NT2/D1 (cell line): ENCODE measurements at regions not wholly inside any gene's neighbourhood (a gene's known extent, or its start where the extent isn't known, plus 50 kb on each side); places are given as distances from the start of the nearest gene placed in this dataset.

Experiments used
- DNase-seq: peaks from one replicate; pipeline ENCODE4 v3.0.0-alpha.2; 2011; ENCODE audit warnings: low read depth, low spot score
- H3K27me3 ChIP-seq: 2 replicates; pipeline ENCODE4 v1.6.0; 2011; ENCODE audit warnings: mild to moderate bottlenecking; ENCODE audit not compliant: insufficient read length, insufficient read depth
- H3K36me3 ChIP-seq: 2 replicates; pipeline ENCODE4 v1.6.1; 2011; ENCODE audit warnings: mild to moderate bottlenecking, low read length, mixed read lengths; ENCODE audit not compliant: insufficient read depth, insufficient read length
- H3K4me1 ChIP-seq: 2 replicates; pipeline ENCODE4 v1.5.1; 2011; ENCODE audit not compliant: insufficient read depth, insufficient read length
- H3K4me3 ChIP-seq: 2 replicates; pipeline ENCODE4 v1.5.1; 2011; ENCODE audit warnings: low read depth; ENCODE audit not compliant: insufficient read length
- H3K9ac ChIP-seq: 2 replicates; pipeline ENCODE4 v1.6.0; 2011; ENCODE audit warnings: low read depth; ENCODE audit not compliant: insufficient read length
- H3K9me3 ChIP-seq: 2 replicates; pipeline ENCODE4 v1.5.1; 2011; ENCODE audit warnings: mild to moderate bottlenecking, low read length; ENCODE audit not compliant: insufficient read depth
- SUZ12 ChIP-seq: IDR thresholded peaks from 2 replicates; pipeline ENCODE4 v1.6.1; 2011; ENCODE audit not compliant: insufficient read length, insufficient read depth; ENCODE audit errors: extremely low read depth
- YY1 ChIP-seq: IDR thresholded peaks from 2 replicates; pipeline ENCODE4 v1.6.1; 2011; ENCODE audit not compliant: insufficient read length, insufficient read depth
- ZNF274 ChIP-seq: IDR thresholded peaks from 2 replicates; pipeline ENCODE4 v1.6.1; 2011; ENCODE audit warnings: mild to moderate bottlenecking, low read depth, low read length

DNA sequence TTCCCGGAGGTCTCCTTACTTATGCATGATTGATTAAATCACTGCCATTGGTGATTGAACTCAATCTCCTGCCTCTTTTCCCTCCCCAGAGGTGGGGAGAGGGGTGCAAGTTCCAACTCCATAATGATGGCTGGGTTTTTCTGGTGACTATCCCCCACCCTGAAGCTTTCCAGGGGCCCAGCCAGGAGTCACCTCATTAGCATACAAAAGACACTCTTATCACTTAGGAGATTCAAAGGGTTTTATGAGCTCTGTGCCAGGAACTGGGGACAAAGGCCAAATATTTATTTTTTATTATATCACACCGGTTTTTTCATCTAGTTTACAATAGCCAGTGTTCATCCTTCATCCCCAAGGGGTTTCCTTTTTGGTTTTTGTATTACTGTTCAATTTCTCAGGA is 300.7 kb downstream of the ETNK1 start:
- H3K9me3 ChIP-seq = peaks cover 4% of the 10 kb centered on the region; the same call in 1 of the 2 replicates
- H3K27me3 ChIP-seq = no peaks in the 10 kb centered on the region
- no peak overlapping the region for H3K4me3 ChIP-seq
- no peaks in the 10 kb centered on the region for H3K36me3 ChIP-seq
- H3K4me1 ChIP-seq = no peaks in the 10 kb centered on the region
- TF ChIP-seq ZNF274 (no peak), SUZ12 (no peak), YY1 (no peak)
- DNase-seq = no peak
- H3K9ac ChIP-seq = no peak overlapping the region

- no peaks in the 10 kb centered on the region for H3K27me3 ChIP-seq
- H3K9me3 ChIP-seq = no peaks in the 10 kb centered on the region
- no peak overlapping the region for H3K4me3 ChIP-seq
- H3K36me3 ChIP-seq = no peaks in the 10 kb centered on the region
- no peaks in the 10 kb centered on the region for H3K4me1 ChIP-seq
- H3K9ac ChIP-seq = no peak overlapping the region
- TF ChIP-seq ZNF274 = no peak
- TF ChIP-seq SUZ12 = no peak
- no peak for TF ChIP-seq YY1
- no peak for DNase-seq
Measured at GRCh38 chr12:22932431-22932830, 307.5 kb downstream of the ETNK1 start.

- H3K9me3 ChIP-seq = no peaks in the 10 kb centered on the region
- no peaks in the 10 kb centered on the region for H3K36me3 ChIP-seq
- no peaks in the 10 kb centered on the region for H3K27me3 ChIP-seq
- DNase-seq = no peak
- H3K9ac ChIP-seq = no peak overlapping the region
- no peak overlapping the region for H3K4me3 ChIP-seq
- TF ChIP-seq YY1 (no peak), ZNF274 (no peak), SUZ12 (no peak)
- H3K4me1 ChIP-seq = no peaks in the 10 kb centered on the region
Measured at GRCh38 chr12:22935090-22935489, 310.1 kb downstream of the ETNK1 start.

DNA sequence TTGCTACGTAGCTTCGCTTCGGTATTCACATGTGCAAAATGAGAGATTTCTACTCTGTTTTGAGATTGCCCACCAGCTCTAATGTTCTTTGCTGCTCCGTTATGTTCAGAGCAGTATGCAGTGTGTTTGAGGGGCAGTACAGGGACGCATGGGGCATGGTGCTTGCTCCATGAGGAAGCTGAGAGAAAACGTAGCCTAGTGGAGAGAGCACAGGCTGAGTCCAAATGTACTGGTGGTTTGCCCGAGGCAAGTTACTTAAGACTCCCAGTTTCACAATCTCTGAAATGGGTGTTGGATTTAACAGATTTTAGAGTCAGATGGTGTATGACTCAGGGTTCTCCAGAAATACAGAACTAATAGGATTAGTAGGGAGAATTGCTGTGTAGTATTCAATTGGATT is 310.5 kb downstream of the ETNK1 start:
- Histone ChIP-seq H3K9me3 (no peaks in the 10 kb centered on the region), H3K9ac (no peak overlapping the region), H3K27me3 (no peaks in the 10 kb centered on the region), H3K36me3 (no peaks in the 10 kb centered on the region), H3K4me3 (no peak overlapping the region), H3K4me1 (no peaks in the 10 kb centered on the region)
- TF ChIP-seq ZNF274 = no peak
- TF ChIP-seq SUZ12 = no peak
- TF ChIP-seq YY1 = no peak
- no peak for DNase-seq

GRCh38 chr12:22938323-22938722 is 313.4 kb downstream of the ETNK1 start:
- Histone ChIP-seq H3K4me3 (no peak overlapping the region), H3K36me3 (no peaks in the 10 kb centered on the region), H3K4me1 (no peaks in the 10 kb centered on the region), H3K9me3 (peaks cover 22% of the 10 kb centered on the region), H3K9ac (no peak overlapping the region), H3K27me3 (no peaks in the 10 kb centered on the region)
- TF ChIP-seq ZNF274 (no peak), YY1 (no peak), SUZ12 (no peak)
- no peak for DNase-seq

DNA sequence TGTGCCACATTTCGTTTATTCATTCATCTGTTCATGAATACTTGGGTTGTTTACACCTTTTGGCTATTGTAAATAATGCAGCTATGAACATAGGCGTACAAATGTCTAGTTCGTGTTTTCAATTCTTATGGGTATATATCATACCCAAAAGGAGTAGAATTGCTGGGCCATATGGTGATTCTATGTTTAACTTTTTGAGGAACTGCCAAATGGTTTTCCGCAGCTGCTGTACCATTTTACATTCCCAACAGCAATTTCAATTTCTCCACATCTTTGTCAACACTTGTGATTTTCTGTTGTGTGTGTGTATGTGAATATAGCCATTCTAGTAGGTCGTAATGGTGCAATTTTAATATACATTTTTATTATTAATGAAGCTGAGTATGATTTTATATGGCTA is 326.2 kb downstream of the ETNK1 start:
- TF ChIP-seq ZNF274 (no peak), YY1 (no peak), SUZ12 (no peak)
- no peak for DNase-seq
- Histone ChIP-seq H3K27me3 (no peaks in the 10 kb centered on the region), H3K9me3 (peaks cover 26% of the 10 kb centered on the region), H3K9ac (no peak overlapping the region), H3K4me3 (no peak overlapping the region), H3K4me1 (no peaks in the 10 kb centered on the region), H3K36me3 (no peaks in the 10 kb centered on the region)

GRCh38 chr12:22956690-22957089 is 331.7 kb downstream of the ETNK1 start:
- TF ChIP-seq ZNF274 (no peak), YY1 (no peak), SUZ12 (no peak)
- Histone ChIP-seq H3K9me3 (peaks cover 24% of the 10 kb centered on the region; the same call in 1 of the 2 replicates), H3K9ac (no peak overlapping the region), H3K27me3 (no peaks in the 10 kb centered on the region), H3K36me3 (no peaks in the 10 kb centered on the region), H3K4me1 (no peaks in the 10 kb centered on the region), H3K4me3 (no peak overlapping the region)
- no peak for DNase-seq
